SU-DHL-6 (cell line): ENCODE measurements at regions not wholly inside any gene's neighbourhood (a gene's known extent, or its start where the extent isn't known, plus 50 kb on each side); places are given as distances from the start of the nearest gene placed in this dataset.

ENCODE experiments used
- H2AFZ ChIP-seq: fragments of 200-600 bp; sonication (generic); 2 replicates; pipeline ENCODE4 v1.6.1; 2014; ENCODE audit warnings: low read depth, mild to moderate bottlenecking, moderate library complexity, mixed read lengths, antibody characterized with exemption, low read length; ENCODE audit not compliant: severe bottlenecking
- H3F3A ChIP-seq: fragments of 200-600 bp; shearing (Covaris generic); 2 replicates; pipeline ENCODE4 v1.6.0; 2016; ENCODE audit warnings: antibody characterized with exemption, mild to moderate bottlenecking; ENCODE audit not compliant: insufficient read depth
- H3K27ac ChIP-seq: fragments of 200-600 bp; sonication (generic); 2 replicates; pipeline ENCODE4 v1.5.1; 2016; ENCODE audit warnings: low read depth, mild to moderate bottlenecking, low read length, moderate library complexity, mixed read lengths
- H3K27me3 ChIP-seq: fragments of 200-600 bp; sonication (generic), shearing (Covaris generic); 2 replicates; pipeline ENCODE4 v1.6.0; 2014; ENCODE audit warnings: mild to moderate bottlenecking, low read length
- H3K36me3 ChIP-seq: fragments of 200-600 bp; sonication (generic); 2 replicates; pipeline ENCODE4 v1.6.1; 2014; ENCODE audit warnings: mild to moderate bottlenecking, low read length, mixed read lengths
- H3K4me2 ChIP-seq: fragments of 300-600, 200-600 bp; shearing (Covaris generic), sonication (generic); 2 replicates; pipeline ENCODE4 v1.6.0; 2014; ENCODE audit warnings: low read length, low read depth, mild to moderate bottlenecking; ENCODE audit not compliant: poor library complexity, severe bottlenecking
- H3K4me3 ChIP-seq: fragments of 200-600 bp; sonication (generic); 2 replicates; pipeline ENCODE4 v1.5.1; 2014; ENCODE audit warnings: antibody characterized with exemption, low read length, mild to moderate bottlenecking, mixed read lengths; ENCODE audit not compliant: insufficient read depth, poor library complexity, severe bottlenecking
- H3K79me2 ChIP-seq: fragments of 200-600 bp; sonication (generic); 2 replicates; pipeline ENCODE4 v1.6.1; 2014; ENCODE audit warnings: mild to moderate bottlenecking, low read length, moderate library complexity; ENCODE audit not compliant: insufficient read depth
- H3K9ac ChIP-seq: fragments of 200-600 bp; sonication (generic); 2 replicates; pipeline ENCODE4 v1.7.0; 2014; ENCODE audit warnings: mild to moderate bottlenecking, low read length
- H3K9me2 ChIP-seq: fragments of 200-600 bp; sonication (generic); replicated peaks from 2 replicates; pipeline ENCODE4 v1.6.1; 2014; ENCODE audit warnings: low read length; ENCODE audit not compliant: insufficient read depth
- H3K9me3 ChIP-seq: fragments of 200-600 bp; sonication (generic); 2 replicates; pipeline ENCODE4 v1.6.1; 2014; ENCODE audit warnings: low read length, mixed read lengths; ENCODE audit not compliant: insufficient read depth
- H4K20me1 ChIP-seq: fragments of 200-600 bp; sonication (generic); 2 replicates; pipeline ENCODE4 v1.6.1; 2014; ENCODE audit warnings: low read depth, mild to moderate bottlenecking, antibody characterized with exemption, low read length, moderate library complexity, mixed read lengths
- EZH2phosphoT487 ChIP-seq: fragments of 200-600 bp; sonication (generic), shearing (Covaris generic); conservative IDR thresholded peaks from 2 replicates; pipeline ENCODE4 v1.6.1; 2018; ENCODE audit warnings: mild to moderate bottlenecking, antibody characterized with exemption, low read length, moderate library complexity, mixed read lengths
- TF ChIP-seq, protein P1 (sequence below): fragments of 200-600 bp; sonication (generic); IDR thresholded peaks from one replicate; pipeline ENCODE4 v1.5.1; 2017; ENCODE audit warnings: antibody characterized with exemption, mild to moderate bottlenecking, low read length, moderate library complexity; ENCODE audit not compliant: insufficient read depth, poor library complexity, severe bottlenecking

DNA sequence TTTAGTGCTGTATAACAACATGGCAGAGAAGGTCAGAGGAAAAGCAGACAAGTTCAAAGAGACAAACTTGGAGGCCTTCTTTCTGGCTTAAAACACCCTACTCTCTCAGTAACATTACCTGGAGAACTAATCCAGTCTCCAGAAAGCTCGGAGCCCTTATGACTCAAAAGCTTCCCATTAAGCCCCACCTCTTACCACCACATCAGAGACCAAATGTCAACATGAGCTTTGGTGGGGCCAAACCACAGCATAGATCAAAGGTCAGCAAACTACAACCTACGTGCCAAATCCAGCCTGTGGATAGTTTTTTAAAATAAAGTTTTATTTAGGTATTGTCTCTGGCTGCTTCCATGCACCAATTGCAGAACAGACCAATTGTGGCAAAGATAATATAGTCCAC lies 589.9 kb downstream of the DNAH5 start:
- Histone ChIP-seq H3K36me3 (no peaks in the 10 kb centered on the region), H3K4me2 (no peak overlapping the region), H3K27me3 (no peaks in the 10 kb centered on the region), H2AFZ (no peak overlapping the region), H3K79me2 (no peaks in the 10 kb centered on the region), H3K27ac (no peak overlapping the region), H3F3A (no peaks in the 10 kb centered on the region), H3K9me2 (no peaks in the 10 kb centered on the region), H3K9me3 (no peaks in the 10 kb centered on the region), H3K9ac (no peak overlapping the region), H3K4me3 (no peak overlapping the region), H4K20me1 (no peaks in the 10 kb centered on the region)
- TF ChIP-seq EZH2phosphoT487, result no peak
- TF ChIP-seq, protein P1, sequence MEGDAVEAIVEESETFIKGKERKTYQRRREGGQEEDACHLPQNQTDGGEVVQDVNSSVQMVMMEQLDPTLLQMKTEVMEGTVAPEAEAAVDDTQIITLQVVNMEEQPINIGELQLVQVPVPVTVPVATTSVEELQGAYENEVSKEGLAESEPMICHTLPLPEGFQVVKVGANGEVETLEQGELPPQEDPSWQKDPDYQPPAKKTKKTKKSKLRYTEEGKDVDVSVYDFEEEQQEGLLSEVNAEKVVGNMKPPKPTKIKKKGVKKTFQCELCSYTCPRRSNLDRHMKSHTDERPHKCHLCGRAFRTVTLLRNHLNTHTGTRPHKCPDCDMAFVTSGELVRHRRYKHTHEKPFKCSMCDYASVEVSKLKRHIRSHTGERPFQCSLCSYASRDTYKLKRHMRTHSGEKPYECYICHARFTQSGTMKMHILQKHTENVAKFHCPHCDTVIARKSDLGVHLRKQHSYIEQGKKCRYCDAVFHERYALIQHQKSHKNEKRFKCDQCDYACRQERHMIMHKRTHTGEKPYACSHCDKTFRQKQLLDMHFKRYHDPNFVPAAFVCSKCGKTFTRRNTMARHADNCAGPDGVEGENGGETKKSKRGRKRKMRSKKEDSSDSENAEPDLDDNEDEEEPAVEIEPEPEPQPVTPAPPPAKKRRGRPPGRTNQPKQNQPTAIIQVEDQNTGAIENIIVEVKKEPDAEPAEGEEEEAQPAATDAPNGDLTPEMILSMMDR, result no peak

- Histone ChIP-seq H3K4me3 (no peak overlapping the region), H3K9ac (no peak overlapping the region), H3K27me3 (no peaks in the 10 kb centered on the region), H3F3A (no peaks in the 10 kb centered on the region), H3K79me2 (no peaks in the 10 kb centered on the region), H3K4me2 (no peak overlapping the region), H4K20me1 (no peaks in the 10 kb centered on the region), H3K9me2 (no peaks in the 10 kb centered on the region), H2AFZ (no peak overlapping the region), H3K27ac (no peak overlapping the region), H3K36me3 (no peaks in the 10 kb centered on the region), H3K9me3 (no peaks in the 10 kb centered on the region)
- TF ChIP-seq, protein P1, result no peak
- no peak for TF ChIP-seq EZH2phosphoT487
Measured at GRCh38 chr5:13350767-13351166, 593.7 kb downstream of the DNAH5 start.

DNA sequence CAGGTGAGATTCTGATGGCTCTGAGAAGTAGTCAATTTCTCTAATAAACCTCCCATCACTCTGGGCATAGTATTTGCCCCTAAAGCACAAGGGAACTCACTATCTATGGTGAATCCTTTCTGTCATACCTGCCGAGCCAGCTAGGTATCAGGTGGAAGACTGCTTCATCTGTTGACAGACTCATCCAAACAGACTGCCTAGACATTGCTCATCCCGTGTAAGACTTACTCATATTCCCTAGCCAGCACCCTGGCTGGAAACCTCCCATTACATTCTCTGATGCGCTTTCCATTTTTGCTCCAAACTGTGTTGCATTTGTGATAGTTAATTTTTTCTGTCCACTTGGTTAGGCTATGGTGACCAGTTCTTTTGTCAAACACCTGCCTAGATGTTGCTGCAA lies 595.9 kb downstream of the DNAH5 start:
- no peaks in the 10 kb centered on the region for H3K79me2 ChIP-seq
- H3K27ac ChIP-seq, result no peak overlapping the region
- no peaks in the 10 kb centered on the region for H3K9me2 ChIP-seq
- H3K27me3 ChIP-seq, result no peaks in the 10 kb centered on the region
- H3K4me3 ChIP-seq, result no peak overlapping the region
- no peaks in the 10 kb centered on the region for H4K20me1 ChIP-seq
- no peaks in the 10 kb centered on the region for H3F3A ChIP-seq
- H3K4me2 ChIP-seq, result no peak overlapping the region
- no peak overlapping the region for H3K9ac ChIP-seq
- H3K9me3 ChIP-seq, result no peaks in the 10 kb centered on the region
- H3K36me3 ChIP-seq, result no peaks in the 10 kb centered on the region
- TF ChIP-seq EZH2phosphoT487, result no peak
- TF ChIP-seq, protein P1, result no peak
- no peak overlapping the region for H2AFZ ChIP-seq
